Ascending aorta (tissue), 2 donors: ENCODE measurements at regions not wholly inside any gene's neighbourhood (a gene's known extent, or its start where the extent isn't known, plus 50 kb on each side); places are given as distances from the start of the nearest gene placed in this dataset.

ENCODE experiments used
- DNase-seq, 2 donors: peaks; one replicate each; pipeline ENCODE4 v3.0.0-alpha.2; 2019; ENCODE audit warnings: low spot score in 2 of 2
- H3K27ac ChIP-seq, 2 donors: fragments of 200-600 bp; sonication (generic); one replicate each; pipeline ENCODE4 v1.5.1; 2016 to 2017; ENCODE audit warnings: mild to moderate bottlenecking in 1 of 2
- H3K27me3 ChIP-seq: fragments of 200-600 bp; sonication (generic); one replicate; pipeline ENCODE4 v1.5.1; 2017
- H3K36me3 ChIP-seq, 2 donors: fragments of 200-600 bp; sonication (generic); one replicate each; pipeline ENCODE4 v1.5.1; 2016
- H3K4me1 ChIP-seq, 2 donors: fragments of 200-600 bp; sonication (generic); one replicate each; pipeline ENCODE4 v1.5.1; 2016 to 2017; ENCODE audit warnings: mild to moderate bottlenecking in 1 of 2
- H3K4me3 ChIP-seq, 2 donors: fragments of 200-600 bp; sonication (generic); one replicate each; pipeline ENCODE4 v1.5.1; 2016 to 2017; ENCODE audit warnings: mild to moderate bottlenecking in 1 of 2
- H3K9me3 ChIP-seq, 2 donors: fragments of 200-600 bp; sonication (generic); one replicate each; pipeline ENCODE4 v1.5.1; 2016
- CTCF ChIP-seq, 3 experiments: fragments of 200-600 bp in 2 of 3; fragments of 450-650 bp in 1 of 3; sonication (generic) in 2 of 3; IDR thresholded peaks; one replicate each; pipeline ENCODE4 v1.5.1; 2016 to 2019; ENCODE audit warnings: antibody characterized with exemption in 3 of 3, mild to moderate bottlenecking in 1 of 3, moderate library complexity in 1 of 3
- intact Hi-C: fragments of 100-400 bp; cut with DNase I; formaldehyde crosslinking; loops from one replicate; pipeline ENCODE4 v1.15.1; 2023

DNA sequence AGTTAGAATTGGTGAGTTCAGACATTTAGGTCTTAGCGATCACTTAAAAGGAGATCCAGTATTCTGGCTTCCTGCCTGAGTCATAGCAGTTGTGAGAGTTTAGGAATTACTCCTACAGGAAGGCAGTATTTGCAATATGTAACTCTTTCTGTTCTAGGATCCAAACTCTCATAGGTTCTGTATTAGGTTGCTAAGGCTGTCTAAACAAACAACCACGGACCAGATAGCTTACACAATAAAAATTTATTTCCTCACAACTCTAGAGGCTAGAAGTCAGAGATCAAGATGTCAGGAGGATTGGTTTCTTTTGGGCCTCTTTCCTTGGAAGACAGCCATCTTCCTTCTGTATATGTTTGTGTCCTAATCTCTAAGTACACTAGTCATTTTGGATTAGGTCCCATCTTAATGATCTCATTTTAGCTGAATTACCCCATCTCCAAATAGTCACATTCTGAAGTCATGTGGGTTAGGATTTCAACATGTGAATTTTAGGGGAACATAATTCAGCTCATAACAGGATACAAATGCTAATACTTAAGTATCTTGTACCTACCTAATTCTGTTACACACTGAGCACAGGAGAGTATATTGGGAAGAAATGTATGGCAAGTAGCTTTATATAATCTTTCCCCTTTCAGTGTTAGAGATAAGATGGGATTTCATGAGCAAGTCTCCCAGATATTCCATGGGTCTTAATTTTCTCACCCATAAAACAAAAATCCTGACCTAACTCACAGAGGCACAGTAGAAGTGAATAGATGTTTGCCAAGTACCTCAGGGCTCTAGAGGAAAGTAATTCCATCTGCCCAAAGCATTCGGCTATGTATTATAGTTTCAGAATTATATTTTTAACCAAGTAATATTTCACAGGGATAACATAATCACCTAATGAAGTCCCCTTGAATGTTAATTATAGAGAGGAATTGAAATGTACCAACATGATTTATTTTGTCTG lies 144.4 kb downstream of the PTBP2 start:
- no peaks in the 10 kb centered on the region for H3K9me3 ChIP-seq
- H3K4me1 ChIP-seq = no peaks in the 10 kb centered on the region
- intact Hi-C loops = no loop called here
- TF ChIP-seq CTCF (IDR thresholded peaks at IDR 0.05) = no peak
- H3K27ac ChIP-seq = peak overlapping the region in 1 of 2 donors; percentile 28
- H3K36me3 ChIP-seq = no peaks in the 10 kb centered on the region
- DNase-seq = no peak
- no peaks in the 10 kb centered on the region for H3K27me3 ChIP-seq
- H3K4me3 ChIP-seq = no peak overlapping the region

GRCh38 chr1:96872757-96873156 lies 151.2 kb downstream of the PTBP2 start:
- Histone ChIP-seq H3K4me1 (no peaks in the 10 kb centered on the region), H3K9me3 (peaks cover 0 to 16% of the 10 kb centered on the region in 2 donors), H3K36me3 (no peaks in the 10 kb centered on the region), H3K4me3 (no peak overlapping the region), H3K27ac (no peak overlapping the region), H3K27me3 (no peaks in the 10 kb centered on the region)
- no peak for DNase-seq
- no peak for TF ChIP-seq CTCF (IDR thresholded peaks at IDR 0.05)
- intact Hi-C loops = no loop called here

DNA sequence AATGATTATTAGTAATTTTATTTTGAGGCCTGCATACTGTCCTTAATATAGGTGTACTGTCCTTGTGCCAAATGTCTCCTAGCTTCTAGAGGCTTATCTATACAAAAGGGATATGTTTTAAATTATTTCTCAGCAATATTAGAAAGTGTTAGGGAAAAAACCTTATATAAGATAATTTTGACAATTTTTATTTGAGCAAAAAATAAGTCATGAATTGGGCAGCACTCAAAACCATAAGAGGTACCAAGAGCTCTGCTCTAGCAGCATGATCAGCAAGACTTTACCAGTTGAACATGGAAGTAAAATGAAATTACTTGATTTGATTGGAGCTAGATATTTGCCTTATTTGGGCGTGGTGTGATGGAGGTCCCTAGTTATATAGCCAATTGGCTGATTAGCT lies 157.1 kb downstream of the PTBP2 start:
- TF ChIP-seq CTCF (IDR thresholded peaks at IDR 0.05) = no peak
- DNase-seq = no peak
- intact Hi-C loops = no loop called here

GRCh38 chr1:96880626-96881025 lies 159.0 kb downstream of the PTBP2 start:
- Histone ChIP-seq H3K27me3 (no peaks in the 10 kb centered on the region), H3K9me3 (no peaks in the 10 kb centered on the region), H3K36me3 (no peaks in the 10 kb centered on the region), H3K27ac (no peak overlapping the region), H3K4me1 (no peaks in the 10 kb centered on the region), H3K4me3 (no peak overlapping the region)
- intact Hi-C loops = no loop called here
- no peak for TF ChIP-seq CTCF (IDR thresholded peaks at IDR 0.05)
- no peak for DNase-seq

More for the DNA sequence above, 157.1 kb downstream of the PTBP2 start:
- H3K27ac ChIP-seq = no peak overlapping the region
- no peak overlapping the region for H3K4me3 ChIP-seq
- H3K9me3 ChIP-seq = no peaks in the 10 kb centered on the region
- no peaks in the 10 kb centered on the region for H3K4me1 ChIP-seq
- no peaks in the 10 kb centered on the region for H3K27me3 ChIP-seq
- H3K36me3 ChIP-seq = no peaks in the 10 kb centered on the region

- Histone ChIP-seq H3K4me1 (no peaks in the 10 kb centered on the region), H3K27ac (no peak overlapping the region), H3K4me3 (no peak overlapping the region), H3K9me3 (no peaks in the 10 kb centered on the region), H3K36me3 (no peaks in the 10 kb centered on the region), H3K27me3 (no peaks in the 10 kb centered on the region)
- intact Hi-C loops = no loop called here
- no peak for DNase-seq
- no peak for TF ChIP-seq CTCF (IDR thresholded peaks at IDR 0.05)
Observed at GRCh38 chr1:96882096-96882495, 160.5 kb downstream of the PTBP2 start.
